Activated CD8-positive, alpha-beta memory T cell treated with anti-CD3 and anti-CD28 coated beads for 24 hours (primary cell): ENCODE measurements at regions not wholly inside any gene's neighbourhood (a gene's known extent, or its start where the extent isn't known, plus 50 kb on each side); places are given as distances from the start of the nearest gene placed in this dataset.
"Not testable (repeated sequence)": the region's sequence is repeated elsewhere in the genome, so short reads cannot be mapped to it uniquely, and the experiment has no call there.

ENCODE experiments used
- DNase-seq: peaks from one replicate; pipeline ENCODE4 v3.0.0-alpha.2; 2020

DNA sequence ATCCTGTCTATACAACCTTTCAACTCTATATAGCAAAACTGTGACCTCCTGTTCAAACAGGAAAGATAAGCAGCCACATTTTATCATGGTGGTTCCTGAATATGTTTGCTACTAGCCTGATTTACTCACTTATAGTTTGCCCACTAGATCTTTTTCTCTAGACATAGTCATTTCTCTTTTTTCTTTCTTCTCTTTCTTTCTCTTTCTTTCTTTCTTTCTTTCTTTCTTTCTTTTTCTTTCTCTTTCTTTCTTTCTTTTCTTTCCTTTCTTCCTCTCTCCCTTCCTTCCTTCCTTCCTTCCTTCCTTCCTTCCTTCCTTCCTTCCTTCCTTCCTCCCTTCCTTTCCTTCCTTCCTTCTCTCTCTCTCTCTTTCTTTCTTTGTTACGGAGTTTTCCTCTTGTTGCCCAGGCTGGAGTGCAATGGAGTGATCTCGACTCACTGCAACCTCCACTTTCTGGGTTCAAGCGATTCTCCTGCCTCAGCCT is 142.0 kb upstream of the TBL1XR1 start:
- DNase-seq, result peak; percentile 40

DNA sequence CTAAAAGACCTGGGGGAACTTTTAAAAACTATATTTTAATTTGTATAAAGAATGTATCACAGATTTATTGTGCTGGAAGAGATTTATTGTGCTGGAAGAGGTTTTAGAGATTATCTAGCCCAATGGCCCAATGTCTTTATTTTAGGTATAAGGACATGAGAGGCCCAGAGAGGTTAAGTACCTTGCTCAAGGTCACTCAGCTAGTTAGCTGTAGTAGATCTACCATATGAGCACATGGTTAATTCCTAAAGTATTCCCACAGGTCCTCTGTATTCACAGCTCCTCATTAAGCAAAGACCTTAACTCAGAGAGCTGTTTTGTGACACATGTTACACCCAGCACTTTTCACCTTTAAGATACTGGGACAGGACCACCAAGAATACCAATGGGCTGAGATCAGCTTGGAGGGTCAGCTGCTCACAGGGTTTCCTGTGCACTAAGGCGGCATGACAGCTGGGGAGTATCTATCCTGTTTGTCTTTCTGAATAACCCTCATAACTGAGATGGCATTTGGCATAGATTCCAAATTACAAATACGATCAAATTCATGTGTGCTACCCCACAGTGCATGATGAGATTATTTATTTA is 143.1 kb upstream of the TBL1XR1 start:
- DNase-seq, result peak; percentile 13

GRCh38 chr3:177341736-177342419 is 144.6 kb upstream of the TBL1XR1 start:
- DNase-seq, result peak; percentile 33

GRCh38 chr3:177343122-177343625 is 145.9 kb upstream of the TBL1XR1 start:
- peak; percentile 50 for DNase-seq

DNA sequence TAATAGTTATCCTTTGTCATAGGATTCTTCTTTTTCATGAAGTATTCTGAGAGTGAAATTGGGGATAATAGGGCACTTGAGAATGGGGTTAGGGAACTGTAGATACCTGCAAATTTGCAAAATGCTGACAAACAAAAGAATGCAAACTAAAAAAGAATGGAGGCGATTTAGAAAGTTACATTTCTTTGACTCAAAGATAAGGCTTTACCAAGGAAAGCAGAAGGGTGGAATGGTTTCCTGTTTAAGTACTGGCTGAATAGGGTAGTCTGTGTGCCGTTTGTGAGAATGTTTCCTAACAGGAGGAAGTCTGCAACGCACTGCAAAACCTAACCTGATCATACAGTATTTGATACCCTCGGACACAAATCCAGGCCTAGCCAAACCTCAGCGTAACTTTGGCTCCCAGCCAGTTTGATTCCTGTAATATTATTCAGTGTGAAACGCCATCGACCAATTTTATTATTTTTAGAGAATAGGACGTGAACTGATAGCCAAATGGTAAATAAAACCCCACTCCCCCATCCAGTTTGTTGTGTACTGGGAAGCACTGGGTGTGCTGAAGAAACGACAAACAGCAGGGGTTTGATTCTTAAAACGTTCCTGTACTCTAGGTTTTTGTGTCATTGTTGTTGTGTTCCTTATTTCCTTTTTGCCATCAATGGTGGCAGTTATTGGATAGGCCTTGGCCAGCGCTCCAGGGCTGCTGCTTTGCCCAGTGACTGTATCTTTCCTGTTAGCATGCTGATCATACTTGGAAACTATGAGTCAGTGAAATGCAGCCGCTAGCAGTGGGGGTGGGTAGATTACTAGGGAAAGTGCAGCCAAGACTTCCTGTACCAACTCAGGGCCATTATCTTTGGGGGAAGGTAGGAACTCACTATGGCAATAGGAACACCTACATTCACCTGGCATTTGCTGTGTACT is 148.0 kb upstream of the TBL1XR1 start:
- DNase-seq, result peak; percentile 77

- no peak for DNase-seq
Observed at GRCh38 chr3:177345973-177346503, 148.8 kb upstream of the TBL1XR1 start.

DNA sequence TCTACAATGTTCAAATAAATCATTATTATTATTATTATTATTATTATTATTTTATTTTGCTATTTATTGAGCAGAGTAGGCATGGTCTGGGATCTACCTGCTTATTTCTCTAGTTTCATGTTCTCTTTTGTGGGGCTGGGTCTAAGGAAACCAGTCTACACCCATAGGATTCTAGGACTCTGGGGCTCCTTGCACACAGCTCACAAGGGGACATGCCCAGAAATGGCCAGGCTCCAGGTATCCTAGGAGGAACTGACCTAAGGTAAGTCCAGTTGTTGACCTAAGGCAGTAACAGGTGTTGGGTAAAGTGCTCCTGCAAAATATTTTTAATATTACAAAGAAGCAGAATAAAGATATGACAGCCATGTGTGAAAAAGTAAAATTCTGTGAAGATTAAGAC is 149.6 kb upstream of the TBL1XR1 start:
- peak; percentile 50 for DNase-seq

- DNase-seq, result peak; percentile 51
Observed at GRCh38 chr3:177347611-177348010, 150.3 kb upstream of the TBL1XR1 start.

GRCh38 chr3:177348974-177349373 is 151.7 kb upstream of the TBL1XR1 start:
- no peak for DNase-seq

GRCh38 chr3:177349384-177349783 is 152.1 kb upstream of the TBL1XR1 start:
- DNase-seq, result no peak

DNA sequence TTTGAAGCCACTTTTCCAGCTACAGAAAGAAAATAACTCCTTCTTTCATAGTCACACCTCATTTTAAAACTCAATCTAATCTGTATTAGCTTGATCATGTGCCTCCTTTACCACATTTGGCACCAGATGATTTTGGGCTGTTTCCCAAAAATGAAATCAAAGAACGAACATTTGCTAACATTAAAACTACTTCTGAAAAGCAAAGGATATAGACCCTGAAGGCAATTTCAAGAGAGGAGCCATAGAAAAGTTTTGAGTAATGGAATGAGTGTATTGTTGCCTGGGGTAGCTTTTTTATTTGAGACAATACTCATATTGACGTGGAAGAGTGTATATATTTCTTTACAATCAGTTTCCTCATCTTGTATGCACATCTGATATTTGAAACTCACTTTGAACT is 152.8 kb upstream of the TBL1XR1 start:
- no peak for DNase-seq

GRCh38 chr3:177351206-177351605 is 153.9 kb upstream of the TBL1XR1 start:
- peak; percentile 53 for DNase-seq

GRCh38 chr3:177351757-177352158 is 154.5 kb upstream of the TBL1XR1 start:
- DNase-seq, result no peak

DNA sequence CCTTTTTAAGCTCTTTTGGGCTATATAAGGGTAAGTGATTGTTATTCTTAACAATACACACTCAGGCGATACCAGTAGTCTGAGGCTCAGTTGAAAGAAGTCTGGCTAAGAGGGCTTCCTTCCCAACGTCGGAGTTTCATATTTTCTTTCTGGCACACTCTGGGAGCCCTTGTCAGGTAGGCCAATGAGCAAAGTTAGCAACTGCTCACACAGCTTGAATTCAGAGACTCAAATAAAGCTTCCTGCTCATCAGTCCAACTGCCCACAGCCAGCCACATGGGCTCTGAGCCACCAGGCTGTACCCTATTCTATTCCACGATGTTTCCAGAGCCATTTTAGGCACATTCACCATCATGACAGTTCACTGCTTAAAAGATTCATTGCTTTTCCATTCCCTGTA is 155.1 kb upstream of the TBL1XR1 start:
- peak; percentile 46 for DNase-seq

DNA sequence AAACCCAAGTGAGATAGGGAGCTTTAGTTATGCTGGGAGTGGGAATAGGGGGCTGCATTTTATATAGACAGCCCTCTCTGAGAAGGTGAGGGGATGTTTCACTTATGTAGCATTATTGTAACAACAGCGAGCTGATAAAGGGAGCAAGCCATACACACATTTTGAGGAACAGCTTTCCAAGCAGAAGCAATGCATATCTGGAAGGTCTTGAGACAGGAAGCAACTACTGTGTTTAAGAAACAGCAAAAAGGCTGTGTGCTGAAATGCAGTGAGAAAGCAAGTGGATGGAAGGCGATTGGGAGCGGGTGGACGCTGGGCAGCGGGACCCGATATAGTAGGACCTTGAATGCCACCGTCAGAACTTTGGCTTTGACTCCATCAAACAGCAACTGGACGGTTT is 155.9 kb upstream of the TBL1XR1 start:
- DNase-seq, result no peak

DNA sequence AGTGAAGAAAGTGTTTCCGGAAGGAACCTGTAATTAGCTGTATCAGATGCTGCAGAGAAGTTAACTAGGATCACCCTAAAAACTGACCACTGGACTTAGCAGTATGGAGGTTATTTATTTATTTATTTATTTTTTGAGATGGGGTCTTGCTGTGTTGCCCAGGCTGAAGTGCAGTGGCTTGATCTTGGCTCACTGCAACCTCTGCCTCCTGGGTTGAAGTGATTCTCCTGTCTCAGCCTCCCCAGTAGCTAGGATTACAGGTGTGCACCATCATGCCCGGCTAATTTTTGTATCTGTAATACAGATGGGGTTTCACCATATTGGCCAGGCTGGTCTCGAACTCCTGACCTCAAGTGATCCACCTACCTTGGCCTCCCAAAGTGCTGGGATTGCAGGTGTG is 156.6 kb upstream of the TBL1XR1 start:
- not testable (repeated sequence) for DNase-seq

GRCh38 chr3:177354466-177354865 is 157.2 kb upstream of the TBL1XR1 start:
- DNase-seq, result no peak

GRCh38 chr3:177356113-177356512 is 158.8 kb upstream of the TBL1XR1 start:
- no peak for DNase-seq

GRCh38 chr3:177356952-177357351 is 159.7 kb upstream of the TBL1XR1 start:
- no peak for DNase-seq

DNA sequence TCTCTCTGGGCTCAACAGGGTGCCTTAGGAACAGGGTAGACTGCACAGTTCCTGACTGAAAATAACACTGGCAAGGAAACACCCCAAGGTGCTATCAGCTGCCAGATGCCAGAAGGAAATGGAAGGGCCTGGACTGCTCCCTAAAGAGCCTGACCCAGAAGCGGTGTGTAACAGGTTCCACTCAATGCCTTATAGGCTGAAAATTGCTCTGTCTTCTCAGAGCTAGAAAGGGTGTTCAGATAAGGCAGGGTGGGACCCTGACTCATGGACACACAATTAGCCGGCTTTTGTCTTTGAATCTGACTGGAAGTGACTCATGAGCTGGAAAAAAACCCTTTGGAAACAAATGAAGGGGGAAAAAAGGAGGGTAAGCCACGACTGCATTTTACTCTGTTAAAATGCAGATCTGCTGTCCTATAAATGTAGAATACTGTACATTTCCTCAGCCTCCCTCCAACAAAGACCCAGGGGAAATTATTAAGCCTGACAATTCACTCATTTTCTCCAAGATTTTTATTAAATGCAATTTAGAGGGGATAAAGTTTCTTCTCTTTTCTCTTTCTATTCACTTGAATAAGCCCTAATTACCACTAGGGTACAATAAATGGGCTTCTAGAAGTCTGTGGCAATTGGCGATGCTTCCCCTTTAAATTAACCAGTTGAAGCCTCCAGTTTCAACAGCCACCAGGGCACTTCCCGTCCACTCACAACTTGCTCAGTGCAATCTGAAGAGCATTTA is 160.2 kb upstream of the TBL1XR1 start:
- DNase-seq, result no peak

- DNase-seq, result peak; percentile 83
Observed at GRCh38 chr3:177358091-177358976, 161.1 kb upstream of the TBL1XR1 start.
